AG10803 (cell line): ENCODE measurements at regions not wholly inside any gene's neighbourhood (a gene's known extent, or its start where the extent isn't known, plus 50 kb on each side); places are given as distances from the start of the nearest gene placed in this dataset.

Experiments used
- DNase-seq: peaks from one replicate; pipeline ENCODE4 v3.0.0; 2010; ENCODE audit warnings: low read depth
- H3K4me3 ChIP-seq: 2 replicates; pipeline ENCODE4 v1.5.1; 2011; ENCODE audit warnings: mild to moderate bottlenecking, low read length, control low read depth
- TF ChIP-seq, protein P1 (sequence below): conservative IDR thresholded peaks from 2 replicates; pipeline ENCODE4 v1.5.1; 2011; ENCODE audit warnings: mild to moderate bottlenecking, low read length, control low read depth, inconsistent platforms

DNA sequence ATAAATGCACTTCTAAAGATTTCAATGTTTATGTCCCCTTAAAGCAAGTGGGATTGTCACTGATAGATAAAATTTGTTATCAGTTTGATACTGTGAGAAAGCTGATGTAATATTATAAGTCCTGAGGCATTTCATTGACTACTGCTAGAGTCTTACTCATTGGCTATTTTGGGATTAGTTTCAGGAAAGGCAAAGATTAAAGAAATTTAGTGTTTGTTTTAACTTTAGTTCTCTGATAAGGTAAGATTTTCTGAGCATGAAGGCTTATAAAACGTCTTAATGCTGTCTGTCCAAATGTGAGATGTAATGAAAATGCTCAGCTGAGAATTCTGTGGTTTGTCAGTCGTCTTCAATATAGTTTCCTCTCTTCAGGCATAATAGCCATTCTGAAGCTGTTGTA lies 886.4 kb upstream of the CDH2 start:
- DNase-seq: no peak
- TF ChIP-seq, protein P1, sequence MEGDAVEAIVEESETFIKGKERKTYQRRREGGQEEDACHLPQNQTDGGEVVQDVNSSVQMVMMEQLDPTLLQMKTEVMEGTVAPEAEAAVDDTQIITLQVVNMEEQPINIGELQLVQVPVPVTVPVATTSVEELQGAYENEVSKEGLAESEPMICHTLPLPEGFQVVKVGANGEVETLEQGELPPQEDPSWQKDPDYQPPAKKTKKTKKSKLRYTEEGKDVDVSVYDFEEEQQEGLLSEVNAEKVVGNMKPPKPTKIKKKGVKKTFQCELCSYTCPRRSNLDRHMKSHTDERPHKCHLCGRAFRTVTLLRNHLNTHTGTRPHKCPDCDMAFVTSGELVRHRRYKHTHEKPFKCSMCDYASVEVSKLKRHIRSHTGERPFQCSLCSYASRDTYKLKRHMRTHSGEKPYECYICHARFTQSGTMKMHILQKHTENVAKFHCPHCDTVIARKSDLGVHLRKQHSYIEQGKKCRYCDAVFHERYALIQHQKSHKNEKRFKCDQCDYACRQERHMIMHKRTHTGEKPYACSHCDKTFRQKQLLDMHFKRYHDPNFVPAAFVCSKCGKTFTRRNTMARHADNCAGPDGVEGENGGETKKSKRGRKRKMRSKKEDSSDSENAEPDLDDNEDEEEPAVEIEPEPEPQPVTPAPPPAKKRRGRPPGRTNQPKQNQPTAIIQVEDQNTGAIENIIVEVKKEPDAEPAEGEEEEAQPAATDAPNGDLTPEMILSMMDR: no peak
- no peak overlapping the region for H3K4me3 ChIP-seq

DNA sequence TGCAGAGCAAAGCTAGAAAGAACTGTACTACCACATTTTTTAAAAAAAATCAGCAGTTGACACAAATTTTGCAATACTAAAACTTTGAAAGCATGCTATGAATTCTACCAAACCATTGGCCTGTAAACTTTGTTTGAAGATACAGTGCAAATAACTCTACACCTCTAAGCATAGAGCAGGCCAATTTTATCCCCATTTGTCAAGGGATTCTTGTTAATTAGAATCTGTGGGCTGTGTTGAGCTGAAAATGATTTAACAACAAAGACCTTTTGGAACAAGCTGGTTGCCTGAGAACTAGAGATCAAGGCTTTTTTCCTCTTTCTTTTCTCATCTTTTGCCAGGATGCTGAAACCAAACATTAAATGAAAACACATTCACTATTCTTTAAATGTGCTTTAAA lies 886.0 kb upstream of the CDH2 start:
- DNase-seq: peak; percentile 13
- TF ChIP-seq, protein P1: no peak

DNA sequence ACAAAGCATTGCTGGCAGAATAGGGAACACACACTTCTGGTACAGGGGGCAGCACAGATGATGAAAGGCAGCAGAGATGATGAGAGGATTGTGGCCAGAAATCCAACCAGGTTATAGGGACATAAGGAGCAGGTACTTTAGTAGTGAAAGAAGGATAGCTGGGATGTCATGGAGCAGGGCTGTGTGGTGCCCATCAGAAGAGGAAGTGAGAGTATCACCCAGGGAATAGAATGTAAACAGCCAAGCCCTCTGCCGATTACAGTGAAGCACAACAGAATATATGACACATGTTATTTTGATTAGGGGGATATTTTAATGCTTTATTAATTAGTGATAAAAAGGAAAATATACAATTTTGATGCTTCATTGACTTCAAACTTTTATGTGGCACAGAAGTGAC lies 883.4 kb upstream of the CDH2 start:
- no peak overlapping the region for H3K4me3 ChIP-seq
- TF ChIP-seq, protein P1: no peak
- DNase-seq: no peak

More for the DNA sequence above, 886.0 kb upstream of the CDH2 start:
- no peak overlapping the region for H3K4me3 ChIP-seq

DNA sequence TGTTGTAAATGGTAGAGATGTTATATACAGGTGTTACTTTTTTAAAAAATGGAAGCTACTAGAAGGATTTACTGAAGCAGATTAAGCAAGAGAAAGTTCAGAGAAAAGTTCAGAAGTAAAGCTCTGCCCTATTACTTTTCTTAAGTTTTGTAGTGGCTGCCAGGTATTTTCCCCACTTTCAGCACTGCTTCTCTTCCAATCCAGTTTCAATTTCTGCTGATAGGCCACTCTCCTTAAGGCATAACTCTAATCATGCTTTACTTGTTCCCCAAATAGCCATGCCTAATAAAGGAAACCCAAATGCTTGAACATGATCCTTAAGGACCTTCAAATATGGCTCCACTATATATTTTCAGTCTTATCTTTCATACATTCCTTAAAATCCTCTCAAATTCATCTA lies 880.8 kb upstream of the CDH2 start:
- TF ChIP-seq, protein P1: no peak
- no peak for DNase-seq
- no peak overlapping the region for H3K4me3 ChIP-seq

DNA sequence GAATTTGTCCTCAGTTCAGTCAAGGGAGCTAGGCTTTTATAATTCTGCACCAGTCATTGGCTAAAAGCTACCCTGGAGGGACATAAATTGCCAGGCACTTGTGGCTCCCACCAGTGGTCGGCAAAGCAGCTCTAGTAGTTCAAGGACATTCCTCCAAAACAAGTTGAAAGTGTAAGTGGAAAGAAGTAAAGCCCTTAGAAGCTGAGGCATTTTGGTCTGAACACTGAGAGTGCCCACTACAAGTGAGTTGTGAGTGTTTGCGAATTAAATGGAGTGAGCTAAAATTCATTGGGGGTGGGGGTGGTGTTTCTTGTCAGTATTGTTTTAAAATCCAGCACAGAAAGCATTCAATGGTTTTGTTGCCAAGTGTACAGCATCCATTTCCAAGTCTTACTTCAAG lies 879.9 kb upstream of the CDH2 start:
- no peak overlapping the region for H3K4me3 ChIP-seq
- DNase-seq: no peak
- TF ChIP-seq, protein P1: no peak

DNA sequence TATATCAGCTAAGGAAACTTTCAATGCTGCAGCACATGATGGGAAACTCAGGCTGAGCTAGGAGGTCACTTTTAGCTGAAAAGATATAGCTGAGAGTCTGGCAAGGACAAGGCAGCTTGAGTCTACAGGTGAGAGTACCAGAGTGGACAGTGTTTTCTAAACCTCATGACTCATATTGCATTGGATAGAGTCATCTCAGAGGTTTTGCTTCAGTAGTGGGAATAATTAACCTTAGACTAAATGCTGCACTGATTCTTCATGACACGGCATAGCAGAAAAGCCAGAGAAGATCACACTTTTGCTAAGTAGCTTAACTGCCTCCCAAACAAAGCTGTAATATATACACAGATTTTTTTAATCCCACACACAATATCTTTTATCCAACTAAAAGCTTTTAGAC lies 865.0 kb upstream of the CDH2 start:
- TF ChIP-seq, protein P1: no peak
- no peak overlapping the region for H3K4me3 ChIP-seq
- no peak for DNase-seq

DNA sequence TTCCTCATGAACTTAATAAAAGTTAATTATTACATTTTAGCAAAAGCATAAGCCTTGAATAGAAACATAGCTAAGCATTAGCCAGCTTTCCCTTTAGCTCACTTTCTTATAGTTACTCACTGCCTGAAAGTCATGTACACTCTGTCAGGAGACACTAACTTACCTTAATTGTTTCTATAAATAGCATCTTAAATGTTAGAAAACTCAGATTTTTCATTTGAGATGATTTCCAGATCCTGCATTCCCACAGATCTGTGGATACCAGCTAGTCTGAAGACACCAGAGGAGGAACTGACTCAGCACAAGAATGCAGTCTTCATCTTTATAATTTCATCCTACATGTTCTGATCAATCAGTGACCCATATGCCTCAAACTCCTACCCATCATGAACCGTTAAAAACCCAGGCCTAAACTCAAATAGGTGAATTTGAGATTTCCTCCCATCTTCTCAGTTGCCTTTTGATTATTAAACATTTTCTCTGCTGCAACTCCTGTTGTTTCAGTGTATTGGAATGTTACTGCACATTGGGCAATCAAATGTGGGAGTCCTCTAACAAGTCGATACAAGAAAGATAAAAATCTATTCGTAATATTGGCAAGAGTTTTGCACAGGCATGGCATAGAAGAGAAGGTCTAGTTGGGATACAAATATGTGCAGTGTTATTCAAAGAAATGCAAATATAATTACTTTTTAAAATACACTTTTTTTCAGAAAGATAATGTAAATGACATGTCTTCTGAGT lies 857.4 kb upstream of the CDH2 start:
- H3K4me3 ChIP-seq: no peak overlapping the region
- TF ChIP-seq, protein P1: no peak
- DNase-seq: peak; percentile 20
